Trophoblast cell (in vitro differentiated cells and primary cell): ENCODE measurements at regions not wholly inside any gene's neighbourhood (a gene's known extent, or its start where the extent isn't known, plus 50 kb on each side); places are given as distances from the start of the nearest gene placed in this dataset.

Experiments used
- DNase-seq, 2 donors: peaks; one replicate each; pipeline ENCODE4 v3.0.0-alpha.2; 2016
- H2AFZ ChIP-seq: 2 replicates; pipeline ENCODE4 v1.6.1; 2013; ENCODE audit warnings: low read length, moderate library complexity, mild to moderate bottlenecking; ENCODE audit not compliant: insufficient read depth, poor library complexity
- H2AK5ac ChIP-seq: 2 replicates; pipeline ENCODE4 v1.6.1; 2013; ENCODE audit warnings: mild to moderate bottlenecking, low read length
- H2BK120ac ChIP-seq: 2 replicates; pipeline ENCODE4 v1.6.1; 2013; ENCODE audit warnings: low read length, mild to moderate bottlenecking, moderate library complexity; ENCODE audit not compliant: insufficient read depth, poor library complexity
- H2BK12ac ChIP-seq: 2 replicates; pipeline ENCODE4 v1.6.1; 2013; ENCODE audit warnings: mild to moderate bottlenecking, low read length, moderate library complexity
- H2BK5ac ChIP-seq: 2 replicates; pipeline ENCODE4 v1.6.1; 2013; ENCODE audit warnings: low read length, low read depth, moderate library complexity, mild to moderate bottlenecking; ENCODE audit not compliant: poor library complexity
- H3K14ac ChIP-seq: 2 replicates; pipeline ENCODE4 v1.6.1; 2013; ENCODE audit warnings: mild to moderate bottlenecking, low read length
- H3K18ac ChIP-seq: 2 replicates; pipeline ENCODE4 v1.6.1; 2013; ENCODE audit warnings: mild to moderate bottlenecking, low read length
- H3K23ac ChIP-seq: 2 replicates; pipeline ENCODE4 v1.6.1; 2013; ENCODE audit warnings: low read length
- H3K27ac ChIP-seq: 2 replicates; pipeline ENCODE4 v1.5.1; 2013; ENCODE audit warnings: low read depth, mild to moderate bottlenecking, inconsistent platforms, low read length, moderate library complexity
- H3K27me3 ChIP-seq: 2 replicates; pipeline ENCODE4 v1.6.1; 2013; ENCODE audit warnings: inconsistent platforms, mild to moderate bottlenecking, low read length, moderate library complexity; ENCODE audit not compliant: insufficient read depth
- H3K36me3 ChIP-seq, 2 experiments: 1 replicate in 1 of 2; 2 replicates in 1 of 2; pipeline ENCODE4 v1.6.1; 2013; ENCODE audit warnings: low read length in 2 of 2, mild to moderate bottlenecking in 2 of 2, moderate library complexity in 1 of 2; ENCODE audit not compliant: insufficient read depth in 2 of 2, control insufficient read depth in 1 of 2
- H3K4ac ChIP-seq: 2 replicates; pipeline ENCODE4 v1.6.1; 2013; ENCODE audit warnings: low read depth, mild to moderate bottlenecking, low read length, moderate library complexity
- H3K4me1 ChIP-seq, 2 experiments: 1 replicate in 1 of 2; 2 replicates in 1 of 2; pipeline ENCODE4 v1.6.1; 2013; ENCODE audit warnings: low read length in 2 of 2, mild to moderate bottlenecking in 2 of 2, moderate library complexity in 1 of 2; ENCODE audit not compliant: insufficient read depth in 2 of 2, control insufficient read depth in 1 of 2
- H3K4me2 ChIP-seq: 2 replicates; pipeline ENCODE4 v1.6.1; 2013; ENCODE audit warnings: inconsistent platforms, mild to moderate bottlenecking, low read length, moderate library complexity
- H3K4me3 ChIP-seq: 2 replicates; pipeline ENCODE4 v1.5.1; 2013; ENCODE audit warnings: mild to moderate bottlenecking, low read depth, low read length, inconsistent platforms
- H3K79me1 ChIP-seq: one replicate; pipeline ENCODE4 v1.6.1; 2013; ENCODE audit warnings: low read length
- H3K79me2 ChIP-seq: 2 replicates; pipeline ENCODE4 v1.6.1; 2013; ENCODE audit warnings: low read length, mild to moderate bottlenecking; ENCODE audit not compliant: control insufficient read depth, insufficient read depth, poor library complexity
- H3K9ac ChIP-seq: 2 replicates; pipeline ENCODE4 v1.6.1; 2013; ENCODE audit warnings: mild to moderate bottlenecking, low read length
- H3K9me3 ChIP-seq: 2 replicates; pipeline ENCODE4 v1.6.1; 2013; ENCODE audit warnings: low read depth, mild to moderate bottlenecking, control low read depth, inconsistent platforms, low read length; ENCODE audit not compliant: insufficient read depth
- H4K12ac ChIP-seq: 2 replicates; pipeline ENCODE4 v1.6.1; 2013; ENCODE audit warnings: low read depth, mild to moderate bottlenecking, low read length, moderate library complexity
- H4K8ac ChIP-seq: 2 replicates; pipeline ENCODE4 v1.6.1; 2013; ENCODE audit warnings: low read depth, mild to moderate bottlenecking, low read length, moderate library complexity
- H4K91ac ChIP-seq: one replicate; pipeline ENCODE4 v1.6.1; 2013; ENCODE audit warnings: low read depth, mild to moderate bottlenecking, low read length, moderate library complexity
- WGBS: extraction: QIAGEN DNeasy Blood & Tissue Kit; methylation state at CpG from one replicate; pipeline ENCODE4 v1.1.7; 2013; ENCODE audit warnings: missing lambda C conversion rate; ENCODE audit not compliant: insufficient read length, insufficient coverage; ENCODE audit errors: extremely low coverage; 5-methylcytosine and 5-hydroxymethylcytosine counted together

DNA sequence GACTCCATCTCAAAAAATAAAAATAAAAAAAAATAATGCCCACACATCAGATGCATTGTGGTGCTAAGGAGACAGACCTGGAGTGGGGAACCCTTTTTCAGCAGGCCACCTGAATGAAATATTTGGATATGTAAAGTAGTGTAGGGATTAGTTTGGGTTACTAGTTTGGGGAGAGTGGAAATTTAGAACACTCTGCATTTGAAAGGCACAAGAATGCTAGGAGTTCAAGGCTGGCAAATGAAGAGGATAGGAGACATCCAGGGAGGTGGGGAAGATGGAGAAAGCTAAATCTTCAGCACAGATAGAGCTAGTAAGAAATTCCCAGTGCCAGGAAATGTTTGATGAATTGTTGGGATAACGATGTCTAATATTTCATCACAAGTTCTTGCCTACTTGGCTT, 298.3 kb upstream of the ERCC4 start:
- no peak overlapping the region for H2AK5ac ChIP-seq
- no peaks in the 10 kb centered on the region for H3K9me3 ChIP-seq
- H3K18ac ChIP-seq: no peak overlapping the region
- H3K4me2 ChIP-seq: no peak overlapping the region
- H3K36me3 ChIP-seq: no peaks in the 10 kb centered on the region
- no peak overlapping the region for H4K91ac ChIP-seq
- H3K79me1 ChIP-seq: no peaks in the 10 kb centered on the region
- H4K12ac ChIP-seq: no peak overlapping the region
- H3K9ac ChIP-seq: no peak overlapping the region
- H3K4me1 ChIP-seq: no peaks in the 10 kb centered on the region
- no peak overlapping the region for H3K4me3 ChIP-seq
- H3K27me3 ChIP-seq: no peaks in the 10 kb centered on the region
- WGBS: no CpG with 5 or more reads among the region's 1 CpG
- no peak overlapping the region for H3K4ac ChIP-seq
- no peak overlapping the region for H4K8ac ChIP-seq
- no peak overlapping the region for H2AFZ ChIP-seq
- H3K23ac ChIP-seq: no peak overlapping the region
- no peak overlapping the region for H2BK120ac ChIP-seq
- no peak overlapping the region for H3K14ac ChIP-seq
- H3K27ac ChIP-seq: no peak overlapping the region
- no peaks in the 10 kb centered on the region for H3K79me2 ChIP-seq
- H2BK5ac ChIP-seq: no peak overlapping the region
- no peak overlapping the region for H2BK12ac ChIP-seq
- DNase-seq: no peak

DNA sequence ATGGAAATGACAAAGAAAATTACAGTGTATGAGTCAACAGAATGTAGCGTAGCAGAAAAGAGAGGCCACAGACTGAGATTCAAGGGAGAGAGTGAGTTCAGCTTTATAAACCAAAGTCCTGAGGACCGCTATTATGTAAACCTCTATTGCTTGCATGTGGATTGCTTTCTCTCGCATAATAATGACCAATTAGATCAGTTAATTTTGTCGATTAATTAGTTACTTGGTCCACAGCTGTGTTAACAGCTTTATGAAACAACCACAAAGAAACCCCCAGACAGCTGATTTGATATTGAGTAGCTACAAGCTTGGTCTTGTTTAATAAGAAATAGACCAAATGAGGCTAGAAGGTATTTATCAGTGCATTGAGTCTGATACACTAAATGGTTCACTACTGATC, 291.8 kb upstream of the ERCC4 start:
- Histone ChIP-seq H3K4me1 (peaks cover 0 to 2% of the 10 kb centered on the region in 2 experiments), H3K27ac (no peak overlapping the region), H2BK12ac (no peak overlapping the region), H3K4ac (no peak overlapping the region), H3K23ac (no peak overlapping the region), H3K79me1 (no peaks in the 10 kb centered on the region), H2AFZ (no peak overlapping the region), H3K9me3 (no peaks in the 10 kb centered on the region), H4K12ac (no peak overlapping the region), H3K79me2 (no peaks in the 10 kb centered on the region), H3K14ac (no peak overlapping the region), H3K36me3 (no peaks in the 10 kb centered on the region), H4K8ac (no peak overlapping the region), H2BK5ac (no peak overlapping the region), H3K27me3 (no peaks in the 10 kb centered on the region), H2BK120ac (no peak overlapping the region), H3K4me2 (no peak overlapping the region), H2AK5ac (no peak overlapping the region), H3K9ac (no peak overlapping the region), H3K18ac (no peak overlapping the region), H4K91ac (no peak overlapping the region), H3K4me3 (no peak overlapping the region)
- DNase-seq: no peak
- WGBS: no CpG with 5 or more reads among the region's 4 CpGs

DNA sequence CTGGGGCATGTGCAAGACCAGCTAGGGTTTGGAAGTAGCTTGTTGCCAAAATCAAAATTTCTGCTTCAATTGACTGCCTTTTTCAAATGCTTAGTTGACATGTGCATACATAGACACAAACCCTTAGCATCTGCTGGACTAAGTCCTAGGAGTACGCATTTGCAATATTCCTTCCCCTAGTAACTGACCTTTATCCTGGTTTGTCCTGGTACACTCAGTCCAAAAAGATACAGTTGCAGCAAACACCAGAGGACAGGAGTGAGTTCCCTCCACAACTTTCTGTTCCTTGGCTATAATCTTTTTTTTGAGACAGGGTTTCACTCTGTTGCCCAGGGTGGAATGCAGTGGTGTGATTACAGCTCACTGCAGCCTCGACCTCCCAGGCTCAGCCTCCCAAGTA, 290.2 kb upstream of the ERCC4 start:
- H2BK12ac ChIP-seq: no peak overlapping the region
- H3K4me3 ChIP-seq: no peak overlapping the region
- H3K79me2 ChIP-seq: no peaks in the 10 kb centered on the region
- no peak overlapping the region for H3K23ac ChIP-seq
- no peaks in the 10 kb centered on the region for H3K36me3 ChIP-seq
- no peak overlapping the region for H3K4me2 ChIP-seq
- no peaks in the 10 kb centered on the region for H3K9me3 ChIP-seq
- H2BK120ac ChIP-seq: no peak overlapping the region
- H3K27ac ChIP-seq: no peak overlapping the region
- H2BK5ac ChIP-seq: no peak overlapping the region
- H4K12ac ChIP-seq: no peak overlapping the region
- no peaks in the 10 kb centered on the region for H3K79me1 ChIP-seq
- no peak overlapping the region for H3K9ac ChIP-seq
- no peak overlapping the region for H2AK5ac ChIP-seq
- no peak overlapping the region for H4K8ac ChIP-seq
- H3K4ac ChIP-seq: no peak overlapping the region
- WGBS: no CpG with 5 or more reads among the region's 2 CpGs
- DNase-seq: no peak
- no peak overlapping the region for H2AFZ ChIP-seq
- H3K4me1 ChIP-seq: peaks cover 0 to 2% of the 10 kb centered on the region in 2 experiments
- no peak overlapping the region for H3K18ac ChIP-seq
- H3K14ac ChIP-seq: no peak overlapping the region
- no peak overlapping the region for H4K91ac ChIP-seq
- no peaks in the 10 kb centered on the region for H3K27me3 ChIP-seq

DNA sequence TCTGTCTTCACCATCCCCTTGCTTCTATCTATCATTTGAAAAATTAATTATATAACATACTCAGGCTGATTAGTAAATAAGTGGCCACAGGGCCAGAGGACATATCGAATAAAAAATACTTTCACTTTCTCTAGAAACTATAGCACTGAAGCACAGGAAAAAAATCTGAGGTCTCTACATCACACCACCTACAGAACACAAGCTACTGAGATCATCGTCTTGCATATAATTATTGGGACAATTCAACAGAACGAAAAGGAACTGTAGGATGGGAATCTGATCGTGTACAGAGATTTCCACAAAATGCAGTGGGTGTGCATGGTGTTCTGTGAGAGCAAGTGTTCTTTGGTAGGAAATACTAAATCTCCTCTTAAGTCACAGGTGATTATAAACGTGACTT, 289.6 kb upstream of the ERCC4 start:
- Histone ChIP-seq H2AK5ac (no peak overlapping the region), H3K4ac (no peak overlapping the region), H3K23ac (no peak overlapping the region), H3K79me1 (no peaks in the 10 kb centered on the region), H4K8ac (no peak overlapping the region), H2AFZ (no peak overlapping the region), H3K9ac (no peak overlapping the region), H3K27ac (no peak overlapping the region), H3K4me3 (no peak overlapping the region), H3K36me3 (no peaks in the 10 kb centered on the region), H3K4me1 (peaks cover 0 to 2% of the 10 kb centered on the region in 2 experiments), H3K4me2 (no peak overlapping the region), H3K9me3 (no peaks in the 10 kb centered on the region), H3K14ac (no peak overlapping the region), H3K27me3 (no peaks in the 10 kb centered on the region), H3K79me2 (no peaks in the 10 kb centered on the region), H3K18ac (no peak overlapping the region), H4K12ac (no peak overlapping the region), H4K91ac (no peak overlapping the region), H2BK120ac (no peak overlapping the region), H2BK12ac (no peak overlapping the region), H2BK5ac (no peak overlapping the region)
- no CpG with 5 or more reads among the region's 5 CpGs for WGBS
- DNase-seq: no peak
